ENCODE measurements at regions not wholly inside any gene's neighbourhood (a gene's known extent, or its start where the extent isn't known, plus 50 kb on each side); places are given as distances from the start of the nearest gene placed in this dataset.

DNA sequence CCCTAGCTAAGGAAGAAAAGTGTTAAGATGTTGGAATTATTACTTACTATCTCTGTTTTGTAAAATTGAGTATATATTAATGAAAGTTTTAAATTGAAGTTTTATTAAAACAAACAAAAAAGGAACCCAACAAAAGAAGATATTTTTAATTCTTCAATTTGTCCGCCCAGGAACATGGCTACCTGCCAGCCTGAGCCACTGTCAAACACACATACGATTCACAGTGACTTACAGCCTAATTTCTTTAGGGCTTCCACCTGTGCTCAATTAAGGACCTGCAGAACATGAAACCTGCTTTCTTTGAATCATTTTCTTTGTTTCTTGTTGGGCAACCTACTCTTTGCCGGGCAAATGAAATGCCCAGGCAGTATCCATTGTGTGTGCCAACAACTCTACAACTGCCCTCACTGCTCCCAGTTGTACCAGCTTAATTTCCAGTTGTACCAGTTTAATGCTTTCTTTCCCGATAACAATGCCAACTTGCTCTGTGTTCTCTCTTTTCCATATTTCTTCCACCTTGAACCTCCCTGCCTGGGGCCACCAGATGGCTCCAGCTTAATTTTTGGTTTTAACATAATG is 181.7 kb downstream of the GBA3 start:
- no peaks in the 10 kb centered on the region for H3K27me3 ChIP-seq (replicated peaks in 1 of 4; ENCODE audit: control extremely low read depth in 1 of 4, control insufficient read depth in 3 of 4, insufficient read depth in 4 of 4, low read length in 3 of 4)
- H3K27ac Mint-ChIP-seq, result no peak overlapping the region
- no peak overlapping the region for H3K4me3 ChIP-seq (ENCODE audit: control extremely low read depth in 1 of 5, extremely low read depth in 1 of 5, insufficient read depth in 1 of 5, low read depth in 2 of 5, low read length in 4 of 5)
- H3K4me3 Mint-ChIP-seq, result no peak overlapping the region
- POLR2A ChIA-PET, result no interaction called here
- no peak for DNase-seq
- no peaks in the 10 kb centered on the region for H3K4me1 Mint-ChIP-seq
- no peak overlapping the region for H2AFZ ChIP-seq (ENCODE audit: insufficient read depth, low read depth, low read length, poor library complexity, severe bottlenecking)
- H3K4me1 ChIP-seq (ENCODE audit: control insufficient read depth in 2 of 2, insufficient read depth in 2 of 2, low read length in 2 of 2), result no peaks in the 10 kb centered on the region
- TF ChIP-seq EZH2 (IDR thresholded peaks at IDR 0.05; ENCODE audit: borderline replicate concordance, insufficient read depth, low read depth, low read length, poor library complexity, severe bottlenecking), result no peak
- TF ChIP-seq, protein P1, sequence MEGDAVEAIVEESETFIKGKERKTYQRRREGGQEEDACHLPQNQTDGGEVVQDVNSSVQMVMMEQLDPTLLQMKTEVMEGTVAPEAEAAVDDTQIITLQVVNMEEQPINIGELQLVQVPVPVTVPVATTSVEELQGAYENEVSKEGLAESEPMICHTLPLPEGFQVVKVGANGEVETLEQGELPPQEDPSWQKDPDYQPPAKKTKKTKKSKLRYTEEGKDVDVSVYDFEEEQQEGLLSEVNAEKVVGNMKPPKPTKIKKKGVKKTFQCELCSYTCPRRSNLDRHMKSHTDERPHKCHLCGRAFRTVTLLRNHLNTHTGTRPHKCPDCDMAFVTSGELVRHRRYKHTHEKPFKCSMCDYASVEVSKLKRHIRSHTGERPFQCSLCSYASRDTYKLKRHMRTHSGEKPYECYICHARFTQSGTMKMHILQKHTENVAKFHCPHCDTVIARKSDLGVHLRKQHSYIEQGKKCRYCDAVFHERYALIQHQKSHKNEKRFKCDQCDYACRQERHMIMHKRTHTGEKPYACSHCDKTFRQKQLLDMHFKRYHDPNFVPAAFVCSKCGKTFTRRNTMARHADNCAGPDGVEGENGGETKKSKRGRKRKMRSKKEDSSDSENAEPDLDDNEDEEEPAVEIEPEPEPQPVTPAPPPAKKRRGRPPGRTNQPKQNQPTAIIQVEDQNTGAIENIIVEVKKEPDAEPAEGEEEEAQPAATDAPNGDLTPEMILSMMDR (IDR thresholded peaks at IDR 0.05), result no peak
- H3K36me3 ChIP-seq (replicated peaks in 1 of 2; ENCODE audit: control extremely low read depth in 1 of 2, control insufficient read depth in 1 of 2, extremely low read depth in 1 of 2, insufficient read depth in 2 of 2, low read length in 1 of 2), result no peaks in the 10 kb centered on the region
- H3K9me3 Mint-ChIP-seq (ENCODE audit: insufficient read depth), result no peaks in the 10 kb centered on the region
- WGBS (ENCODE audit: insufficient coverage), result 77% methylated on average over 4 of the region's 4 CpGs
- intact Hi-C loops (cut with micrococcal nuclease), result no loop called here
- no peaks in the 10 kb centered on the region for H3K9me3 ChIP-seq (ENCODE audit: control extremely low read depth in 1 of 3, control insufficient read depth in 2 of 3, insufficient read depth in 1 of 3, low read length in 2 of 3)
- no peak overlapping the region for H3K27ac ChIP-seq (ENCODE audit: low read length in 2 of 2)
- no peaks in the 10 kb centered on the region for H3K27me3 Mint-ChIP-seq
- CTCF ChIA-PET, result no interaction called here
- H3K4me2 ChIP-seq (replicated peaks; ENCODE audit: low read depth, low read length, poor library complexity, severe bottlenecking), result no peak overlapping the region
- no peak for ATAC-seq (ENCODE audit: low read depth)
- H3K79me2 ChIP-seq (ENCODE audit: control insufficient read depth, insufficient read depth, low read length), result no peaks in the 10 kb centered on the region
- no peaks in the 10 kb centered on the region for H4K20me1 ChIP-seq (ENCODE audit: control insufficient read depth, insufficient read depth, low read length, poor library complexity, severe bottlenecking)
- H3K9ac ChIP-seq (ENCODE audit: low read length), result no peak overlapping the region

DNA sequence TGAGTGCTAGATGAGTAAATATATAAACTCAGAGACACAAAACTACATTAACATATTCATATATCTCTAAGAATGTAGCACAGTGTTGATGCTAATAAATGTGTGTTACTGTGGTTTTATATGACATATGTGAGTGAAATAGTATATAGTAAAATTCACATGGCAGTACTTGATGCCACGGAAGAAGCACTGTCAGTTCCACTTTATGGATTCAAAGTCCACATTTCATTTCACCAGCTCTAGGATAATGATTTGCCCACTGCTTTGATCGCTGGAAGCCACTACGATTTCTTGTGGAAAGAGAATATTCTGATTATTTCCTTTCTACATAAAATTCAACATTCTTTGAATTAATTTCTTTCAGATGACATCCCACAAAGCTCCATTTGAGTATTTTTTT is 181.2 kb downstream of the GBA3 start:
- Histone ChIP-seq H4K20me1 (ENCODE audit: control insufficient read depth, insufficient read depth, low read length, poor library complexity, severe bottlenecking) (no peaks in the 10 kb centered on the region), H3K9ac (ENCODE audit: low read length) (no peak overlapping the region), H3K9me3 (ENCODE audit: control extremely low read depth in 1 of 3, control insufficient read depth in 2 of 3, insufficient read depth in 1 of 3, low read length in 2 of 3) (no peaks in the 10 kb centered on the region), H3K36me3 (replicated peaks in 1 of 2; ENCODE audit: control extremely low read depth in 1 of 2, control insufficient read depth in 1 of 2, extremely low read depth in 1 of 2, insufficient read depth in 2 of 2, low read length in 1 of 2) (no peaks in the 10 kb centered on the region), H2AFZ (ENCODE audit: insufficient read depth, low read depth, low read length, poor library complexity, severe bottlenecking) (no peak overlapping the region), H3K4me3 (ENCODE audit: control extremely low read depth in 1 of 5, extremely low read depth in 1 of 5, insufficient read depth in 1 of 5, low read depth in 2 of 5, low read length in 4 of 5) (no peak overlapping the region), H3K4me1 (ENCODE audit: control insufficient read depth in 2 of 2, insufficient read depth in 2 of 2, low read length in 2 of 2) (no peaks in the 10 kb centered on the region), H3K27me3 (replicated peaks in 1 of 4; ENCODE audit: control extremely low read depth in 1 of 4, control insufficient read depth in 3 of 4, insufficient read depth in 4 of 4, low read length in 3 of 4) (no peaks in the 10 kb centered on the region), H3K4me2 (replicated peaks; ENCODE audit: low read depth, low read length, poor library complexity, severe bottlenecking) (no peak overlapping the region), H3K27ac (ENCODE audit: low read length in 2 of 2) (no peak overlapping the region), H3K79me2 (ENCODE audit: control insufficient read depth, insufficient read depth, low read length) (no peaks in the 10 kb centered on the region)
- no peaks in the 10 kb centered on the region for H3K27me3 Mint-ChIP-seq
- intact Hi-C loops (cut with micrococcal nuclease), result no loop called here
- POLR2A ChIA-PET, result no interaction called here
- H3K4me3 Mint-ChIP-seq, result no peak overlapping the region
- H3K4me1 Mint-ChIP-seq, result no peaks in the 10 kb centered on the region
- TF ChIP-seq, protein P1 (IDR thresholded peaks at IDR 0.05), result no peak
- no peak for TF ChIP-seq EZH2 (IDR thresholded peaks at IDR 0.05; ENCODE audit: borderline replicate concordance, insufficient read depth, low read depth, low read length, poor library complexity, severe bottlenecking)
- no CpG with 5 or more reads among the region's 3 CpGs for WGBS (ENCODE audit: insufficient coverage)
- ATAC-seq (ENCODE audit: low read depth) (no peak), DNase-seq (no peak)
- CTCF ChIA-PET, result no interaction called here
- no peaks in the 10 kb centered on the region for H3K9me3 Mint-ChIP-seq (ENCODE audit: insufficient read depth)
- H3K27ac Mint-ChIP-seq, result no peak overlapping the region
